Mesendoderm (in vitro differentiated cells): ENCODE measurements at regions not wholly inside any gene's neighbourhood (a gene's known extent, or its start where the extent isn't known, plus 50 kb on each side); places are given as distances from the start of the nearest gene placed in this dataset.

Source experiments
- DNase-seq: peaks from one replicate; pipeline ENCODE4 v3.0.0; 2013
- H2AK5ac ChIP-seq: 2 replicates; pipeline ENCODE4 v1.6.1; 2013; ENCODE audit warnings: low read length, inconsistent platforms
- H2BK120ac ChIP-seq: 2 replicates; pipeline ENCODE4 v1.6.1; 2013; ENCODE audit warnings: low read depth, mild to moderate bottlenecking, low read length, moderate library complexity, mixed read lengths
- H2BK15ac ChIP-seq: replicated peaks from 2 replicates; pipeline ENCODE4 v1.6.1; 2013; ENCODE audit warnings: low read depth, mild to moderate bottlenecking, moderate library complexity
- H2BK5ac ChIP-seq: 2 replicates; pipeline ENCODE4 v1.6.1; 2013; ENCODE audit warnings: low read length, inconsistent platforms
- H3K18ac ChIP-seq: 2 replicates; pipeline ENCODE4 v1.6.1; 2013; ENCODE audit warnings: mild to moderate bottlenecking, low read length, mixed read lengths
- H3K23ac ChIP-seq: one replicate; pipeline ENCODE4 v1.6.1; 2013; ENCODE audit warnings: low read length
- H3K27ac ChIP-seq: 2 replicates; pipeline ENCODE4 v1.5.1; 2013; ENCODE audit warnings: low read depth, mild to moderate bottlenecking, inconsistent platforms, low read length, moderate library complexity
- H3K27me3 ChIP-seq: 2 replicates; pipeline ENCODE4 v1.6.1; 2013; ENCODE audit warnings: low read length, control low read depth, mild to moderate bottlenecking, inconsistent platforms; ENCODE audit not compliant: insufficient read depth, poor library complexity
- H3K36me3 ChIP-seq: 2 replicates; pipeline ENCODE4 v1.6.1; 2013; ENCODE audit warnings: low read length, inconsistent platforms; ENCODE audit not compliant: control insufficient read depth, insufficient read depth
- H3K4ac ChIP-seq: one replicate; pipeline ENCODE4 v1.6.1; 2013; ENCODE audit warnings: low read depth, mild to moderate bottlenecking, low read length, moderate library complexity
- H3K4me1 ChIP-seq: 2 replicates; pipeline ENCODE4 v1.6.1; 2013; ENCODE audit warnings: low read depth, low read length, inconsistent platforms; ENCODE audit not compliant: control insufficient read depth
- H3K4me2 ChIP-seq: 2 replicates; pipeline ENCODE4 v1.6.1; 2013; ENCODE audit warnings: low read length
- H3K4me3 ChIP-seq: 2 replicates; pipeline ENCODE4 v1.5.1; 2013; ENCODE audit warnings: mild to moderate bottlenecking, low read length
- H3K56ac ChIP-seq: one replicate; pipeline ENCODE4 v1.6.1; 2013; ENCODE audit warnings: low read length
- H3K79me1 ChIP-seq: 2 replicates; pipeline ENCODE4 v1.6.1; 2013; ENCODE audit warnings: low read length, inconsistent platforms
- H3K79me2 ChIP-seq: 2 replicates; pipeline ENCODE4 v1.6.1; 2013; ENCODE audit warnings: mild to moderate bottlenecking, low read length; ENCODE audit not compliant: control insufficient read depth, insufficient read depth
- H3K9ac ChIP-seq: 2 replicates; pipeline ENCODE4 v1.6.1; 2013; ENCODE audit warnings: low read length, inconsistent platforms
- H4K5ac ChIP-seq: one replicate; pipeline ENCODE4 v1.6.1; 2013; ENCODE audit warnings: low read length
- H4K8ac ChIP-seq: one replicate; pipeline ENCODE4 v1.6.1; 2013; ENCODE audit warnings: low read depth, mild to moderate bottlenecking, control low read depth, low read length, moderate library complexity
- WGBS: extraction: QIAGEN DNeasy Blood & Tissue Kit; methylation state at CpG from one replicate; pipeline ENCODE4 v1.1.7; 2013; ENCODE audit warnings: low lambda C conversion rate, missing lambda C conversion rate; ENCODE audit not compliant: insufficient coverage; ENCODE audit errors: extremely low coverage; 5-methylcytosine and 5-hydroxymethylcytosine counted together

DNA sequence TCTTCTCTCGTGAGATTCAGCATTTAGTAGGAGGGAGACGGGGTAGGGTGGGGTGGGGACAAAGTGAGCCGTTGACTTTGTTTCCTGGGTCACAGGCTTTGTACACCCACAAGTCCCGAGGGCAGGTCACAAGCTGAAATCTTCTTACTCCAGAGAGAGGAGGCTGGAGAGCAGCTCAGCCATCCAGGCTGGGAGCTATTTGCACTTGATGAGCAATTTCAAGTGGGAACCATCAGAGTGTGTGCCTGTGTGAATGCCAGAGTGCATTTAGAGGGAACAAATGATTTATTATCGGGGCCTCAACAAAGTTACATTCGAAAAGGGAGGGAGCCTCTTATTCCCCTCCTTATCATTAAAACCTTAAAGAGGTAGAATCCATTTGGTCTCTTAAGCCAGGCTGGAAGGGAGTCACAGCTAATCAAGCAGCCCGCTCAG lies 155.7 kb upstream of the JARID2 start:
- no peak overlapping the region for H4K5ac ChIP-seq
- H3K27me3 ChIP-seq, result no peaks in the 10 kb centered on the region
- no peak overlapping the region for H2BK120ac ChIP-seq
- H3K36me3 ChIP-seq, result no peaks in the 10 kb centered on the region
- H3K56ac ChIP-seq, result no peak overlapping the region
- H3K4me2 ChIP-seq, result no peak overlapping the region
- no peak overlapping the region for H3K18ac ChIP-seq
- H2AK5ac ChIP-seq, result no peak overlapping the region
- no peak overlapping the region for H3K4ac ChIP-seq
- no peak overlapping the region for H3K27ac ChIP-seq
- H3K79me2 ChIP-seq, result no peaks in the 10 kb centered on the region
- no peak overlapping the region for H2BK5ac ChIP-seq
- H3K23ac ChIP-seq, result no peak overlapping the region
- H4K8ac ChIP-seq, result no peak overlapping the region
- no peak for DNase-seq
- no CpG with 5 or more reads among the region's 7 CpGs for WGBS
- no peak overlapping the region for H3K4me3 ChIP-seq
- H3K9ac ChIP-seq, result no peak overlapping the region
- H3K4me1 ChIP-seq, result no peaks in the 10 kb centered on the region
- no peak overlapping the region for H2BK15ac ChIP-seq
- H3K79me1 ChIP-seq, result no peaks in the 10 kb centered on the region

DNA sequence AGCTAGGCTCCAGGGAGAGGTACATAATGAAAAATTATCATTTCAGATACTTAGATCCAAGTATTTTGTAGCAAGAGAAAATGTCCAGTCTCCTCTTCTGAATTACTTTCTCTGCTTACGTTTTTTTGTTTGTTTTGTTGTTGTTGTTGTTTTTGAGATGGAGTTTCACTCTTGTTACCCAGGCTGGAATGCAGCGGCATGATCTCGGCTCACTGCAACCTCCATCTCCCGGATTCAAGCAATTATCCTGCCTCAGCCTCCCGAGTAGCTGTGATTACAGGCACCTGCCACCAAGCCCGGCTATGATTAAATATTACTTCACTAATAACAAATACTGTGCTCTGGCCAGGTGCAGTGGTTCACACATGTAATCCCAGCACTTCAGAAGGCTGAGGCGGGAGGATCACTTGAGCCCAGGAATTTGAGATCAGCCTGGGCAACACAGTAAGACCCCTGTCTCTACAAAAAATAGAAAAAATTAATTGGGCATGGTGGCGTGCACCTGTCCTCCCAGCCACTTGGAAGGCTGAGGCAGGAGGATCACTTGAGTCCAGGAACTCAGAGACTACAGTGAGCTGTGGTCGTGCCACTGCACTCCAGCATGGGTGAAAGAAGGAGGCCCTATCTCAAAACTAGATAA lies 155.0 kb upstream of the JARID2 start:
- H2BK15ac ChIP-seq, result no peak overlapping the region
- no peak overlapping the region for H3K9ac ChIP-seq
- H3K27ac ChIP-seq, result no peak overlapping the region
- no peak overlapping the region for H3K4ac ChIP-seq
- H3K4me2 ChIP-seq, result no peak overlapping the region
- no peaks in the 10 kb centered on the region for H3K36me3 ChIP-seq
- no peak for DNase-seq
- no peak overlapping the region for H3K23ac ChIP-seq
- no peak overlapping the region for H2BK5ac ChIP-seq
- H3K4me1 ChIP-seq, result no peaks in the 10 kb centered on the region
- no CpG with 5 or more reads among the region's 9 CpGs for WGBS
- H4K8ac ChIP-seq, result no peak overlapping the region
- no peak overlapping the region for H3K4me3 ChIP-seq
- H4K5ac ChIP-seq, result no peak overlapping the region
- no peak overlapping the region for H3K18ac ChIP-seq
- no peak overlapping the region for H2BK120ac ChIP-seq
- no peaks in the 10 kb centered on the region for H3K79me2 ChIP-seq
- H3K56ac ChIP-seq, result no peak overlapping the region
- H3K79me1 ChIP-seq, result no peaks in the 10 kb centered on the region
- H3K27me3 ChIP-seq, result no peaks in the 10 kb centered on the region
- no peak overlapping the region for H2AK5ac ChIP-seq

GRCh38 chr6:15096894-15097837 lies 148.7 kb upstream of the JARID2 start:
- no peaks in the 10 kb centered on the region for H3K36me3 ChIP-seq
- no peak overlapping the region for H3K4ac ChIP-seq
- H3K4me1 ChIP-seq, result no peaks in the 10 kb centered on the region
- no peak overlapping the region for H3K9ac ChIP-seq
- no peaks in the 10 kb centered on the region for H3K79me1 ChIP-seq
- no peak overlapping the region for H4K5ac ChIP-seq
- H2BK120ac ChIP-seq, result no peak overlapping the region
- no peak overlapping the region for H2BK15ac ChIP-seq
- no peak overlapping the region for H3K23ac ChIP-seq
- H3K4me3 ChIP-seq, result no peak overlapping the region
- H4K8ac ChIP-seq, result no peak overlapping the region
- no peak overlapping the region for H3K18ac ChIP-seq
- H3K27me3 ChIP-seq, result no peaks in the 10 kb centered on the region
- WGBS, result no CpG with 5 or more reads among the region's 17 CpGs
- no peak overlapping the region for H2BK5ac ChIP-seq
- no peak overlapping the region for H2AK5ac ChIP-seq
- no peak overlapping the region for H3K56ac ChIP-seq
- DNase-seq, result no peak
- H3K79me2 ChIP-seq, result no peaks in the 10 kb centered on the region
- no peak overlapping the region for H3K4me2 ChIP-seq
- no peak overlapping the region for H3K27ac ChIP-seq

GRCh38 chr6:15101130-15101529 lies 144.7 kb upstream of the JARID2 start:
- Histone ChIP-seq H2BK15ac (no peak overlapping the region), H3K27ac (no peak overlapping the region), H2BK120ac (no peak overlapping the region), H3K18ac (no peak overlapping the region), H3K23ac (no peak overlapping the region), H3K36me3 (no peaks in the 10 kb centered on the region), H3K79me1 (no peaks in the 10 kb centered on the region), H3K4me1 (no peaks in the 10 kb centered on the region), H3K79me2 (no peaks in the 10 kb centered on the region), H3K4me3 (no peak overlapping the region), H3K4ac (no peak overlapping the region), H3K9ac (no peak overlapping the region), H4K8ac (no peak overlapping the region), H4K5ac (no peak overlapping the region), H3K27me3 (no peaks in the 10 kb centered on the region), H2AK5ac (no peak overlapping the region), H2BK5ac (no peak overlapping the region), H3K4me2 (no peak overlapping the region), H3K56ac (no peak overlapping the region)
- no peak for DNase-seq
- WGBS, result no CpG with 5 or more reads among the region's 7 CpGs

- Histone ChIP-seq H2BK5ac (no peak overlapping the region), H2BK120ac (no peak overlapping the region), H4K5ac (no peak overlapping the region), H3K79me2 (no peaks in the 10 kb centered on the region), H3K18ac (no peak overlapping the region), H2BK15ac (no peak overlapping the region), H3K27me3 (no peaks in the 10 kb centered on the region), H3K9ac (no peak overlapping the region), H3K4me3 (no peak overlapping the region), H3K56ac (no peak overlapping the region), H3K4ac (no peak overlapping the region), H3K4me1 (no peaks in the 10 kb centered on the region), H3K27ac (no peak overlapping the region), H3K23ac (no peak overlapping the region), H2AK5ac (no peak overlapping the region), H3K79me1 (no peaks in the 10 kb centered on the region), H4K8ac (no peak overlapping the region), H3K36me3 (no peaks in the 10 kb centered on the region), H3K4me2 (no peak overlapping the region)
- no peak for DNase-seq
- WGBS, result no CpG with 5 or more reads among the region's 5 CpGs
These were observed 143.6 kb upstream of the JARID2 start for GRCh38 chr6:15102241-15102640.
